Kidney tubule cell (primary cell): ENCODE measurements at regions not wholly inside any gene's neighbourhood (a gene's known extent, or its start where the extent isn't known, plus 50 kb on each side); places are given as distances from the start of the nearest gene placed in this dataset.
"Not testable (repeated sequence)": the region's sequence is repeated elsewhere in the genome, so short reads cannot be mapped to it uniquely, and the experiment has no call there.

Experiments
- DNase-seq: peaks from one replicate; pipeline ENCODE4 v3.0.0-alpha.2; 2018; ENCODE audit warnings: low spot score

DNA sequence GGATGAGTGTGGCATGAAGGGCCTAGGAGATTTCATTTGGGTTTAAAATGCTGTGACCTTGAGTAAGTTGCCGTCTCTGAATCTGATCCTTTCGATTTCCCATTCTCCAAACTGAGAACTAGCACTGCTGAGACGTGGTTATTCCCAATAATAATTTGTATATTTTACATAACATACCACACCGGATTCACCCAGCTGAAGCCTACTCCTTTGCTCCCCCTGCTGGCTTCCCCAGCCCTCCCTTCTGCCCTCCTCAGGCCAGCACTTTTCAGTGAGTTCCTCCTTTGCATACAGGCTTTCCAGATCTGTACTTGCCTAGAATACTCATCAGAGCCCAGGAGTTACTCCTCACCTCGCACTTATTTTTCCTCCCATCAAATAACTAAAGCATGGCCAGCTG is 255.1 kb downstream of the OR4F29 start:
- not testable (repeated sequence) for DNase-seq

DNA sequence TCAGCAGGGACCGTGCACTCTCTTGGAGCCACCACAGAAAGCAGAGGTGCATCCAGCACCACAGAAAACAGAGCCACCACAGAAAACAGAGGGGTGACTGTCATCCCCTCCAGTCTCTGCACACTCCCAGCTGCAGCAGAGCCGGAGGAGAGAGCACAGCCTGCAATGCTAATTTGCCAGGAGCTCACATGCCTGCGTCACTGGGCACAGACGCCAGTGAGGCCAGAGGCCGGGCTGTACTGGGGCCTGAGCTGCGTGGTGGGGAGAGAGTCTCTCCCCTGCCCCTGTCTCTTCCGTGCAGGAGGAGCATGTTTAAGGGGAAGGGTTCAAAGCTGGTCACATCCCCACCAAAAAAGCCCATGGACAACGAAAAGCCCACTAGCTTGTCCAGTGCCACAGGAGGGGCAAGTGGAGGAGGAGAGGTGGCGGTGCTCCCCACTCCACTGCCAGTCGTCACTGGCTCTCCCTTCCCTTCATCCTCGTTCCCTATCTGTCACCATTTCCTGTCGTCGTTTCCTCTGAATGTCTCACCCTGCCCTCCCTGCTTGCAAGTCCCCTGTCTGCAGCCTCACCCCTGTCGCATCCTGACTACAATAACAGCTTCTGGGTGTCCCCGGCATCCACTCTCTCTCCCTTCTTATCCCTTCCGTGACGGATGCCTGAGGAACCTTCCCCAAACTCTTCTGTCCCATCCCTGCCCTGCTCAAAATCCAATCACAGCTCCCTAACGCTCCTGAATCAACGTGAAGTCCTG is 260.0 kb downstream of the OR4F29 start:
- DNase-seq: peak; percentile 0

GRCh38 chr1:190678-191077 is 260.8 kb downstream of the OR4F29 start:
- DNase-seq: not testable (repeated sequence)

GRCh38 chr1:189915-190314 is 261.6 kb downstream of the OR4F29 start:
- DNase-seq: not testable (repeated sequence)

DNA sequence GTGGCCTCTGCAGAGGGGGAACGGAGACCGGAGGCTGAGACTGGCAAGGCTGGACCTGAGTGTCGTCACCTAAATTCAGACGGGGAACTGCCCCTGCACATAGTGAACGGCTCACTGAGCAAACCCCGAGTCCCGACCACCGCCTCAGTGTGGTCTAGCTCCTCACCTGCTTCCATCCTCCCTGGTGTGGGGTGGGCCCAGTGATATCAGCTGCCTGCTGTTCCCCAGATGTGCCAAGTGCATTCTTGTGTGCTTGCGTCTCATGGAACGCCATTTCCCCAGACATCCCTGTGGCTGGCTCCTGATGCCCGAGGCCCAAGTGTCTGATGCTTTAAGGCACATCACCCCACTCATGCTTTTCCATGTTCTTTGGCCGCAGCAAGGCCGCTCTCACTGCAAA is 262.2 kb downstream of the OR4F29 start:
- not testable (repeated sequence) for DNase-seq

DNA sequence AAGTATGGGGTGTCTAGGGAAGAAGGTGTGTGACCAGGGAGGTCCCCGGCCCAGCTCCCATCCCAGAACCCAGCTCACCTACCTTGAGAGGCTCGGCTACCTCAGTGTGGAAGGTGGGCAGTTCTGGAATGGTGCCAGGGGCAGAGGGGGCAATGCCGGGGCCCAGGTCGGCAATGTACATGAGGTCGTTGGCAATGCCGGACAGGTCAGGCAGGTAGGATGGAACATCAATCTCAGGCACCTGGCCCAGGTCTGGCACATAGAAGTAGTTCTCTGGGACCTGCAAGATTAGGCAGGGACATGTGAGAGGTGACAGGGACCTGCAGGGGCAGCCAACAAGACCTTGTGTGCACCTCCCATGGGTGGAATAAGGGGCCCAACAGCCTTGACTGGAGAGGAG is 264.2 kb downstream of the OR4F29 start:
- not testable (repeated sequence) for DNase-seq

- DNase-seq: peak; percentile 0
These were observed 264.8 kb downstream of the OR4F29 start for GRCh38 chr1:186691-187131.

- DNase-seq: not testable (repeated sequence)
These were observed 265.3 kb downstream of the OR4F29 start for GRCh38 chr1:186223-186622.

DNA sequence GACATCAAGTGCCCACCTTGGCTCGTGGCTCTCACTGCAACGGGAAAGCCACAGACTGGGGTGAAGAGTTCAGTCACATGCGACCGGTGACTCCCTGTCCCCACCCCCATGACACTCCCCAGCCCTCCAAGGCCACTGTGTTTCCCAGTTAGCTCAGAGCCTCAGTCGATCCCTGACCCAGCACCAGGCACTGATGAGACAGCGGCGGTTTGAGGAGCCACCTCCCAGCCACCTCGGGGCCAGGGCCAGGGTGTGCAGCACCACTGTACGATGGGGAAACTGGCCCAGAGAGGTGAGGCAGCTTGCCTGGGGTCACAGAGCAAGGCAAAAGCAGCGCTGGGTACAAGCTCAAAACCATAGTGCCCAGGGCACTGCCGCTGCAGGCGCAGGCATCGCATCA is 266.0 kb downstream of the OR4F29 start:
- DNase-seq: not testable (repeated sequence)

GRCh38 chr1:184336-184686 is 267.2 kb downstream of the OR4F29 start:
- not testable (repeated sequence) for DNase-seq

DNA sequence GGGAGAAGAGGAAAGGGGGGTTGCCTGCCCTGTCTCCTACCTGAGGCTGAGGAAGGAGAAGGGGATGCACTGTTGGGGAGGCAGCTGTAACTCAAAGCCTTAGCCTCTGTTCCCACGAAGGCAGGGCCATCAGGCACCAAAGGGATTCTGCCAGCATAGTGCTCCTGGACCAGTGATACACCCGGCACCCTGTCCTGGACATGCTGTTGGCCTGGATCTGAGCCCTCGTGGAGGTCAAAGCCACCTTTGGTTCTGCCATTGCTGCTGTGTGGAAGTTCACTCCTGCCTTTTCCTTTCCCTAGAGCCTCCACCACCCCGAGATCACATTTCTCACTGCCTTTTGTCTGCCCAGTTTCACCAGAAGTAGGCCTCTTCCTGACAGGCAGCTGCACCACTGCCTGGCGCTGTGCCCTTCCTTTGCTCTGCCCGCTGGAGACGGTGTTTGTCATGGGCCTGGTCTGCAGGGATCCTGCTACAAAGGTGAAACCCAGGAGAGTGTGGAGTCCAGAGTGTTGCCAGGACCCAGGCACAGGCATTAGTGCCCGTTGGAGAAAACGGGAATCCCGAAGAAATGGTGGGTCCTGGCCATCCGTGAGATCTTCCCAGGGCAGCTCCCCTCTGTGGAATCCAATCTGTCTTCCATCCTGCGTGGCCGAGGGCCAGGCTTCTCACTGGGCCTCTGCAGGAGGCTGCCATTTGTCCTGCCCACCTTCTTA is 267.7 kb downstream of the OR4F29 start:
- DNase-seq: not testable (repeated sequence)

DNA sequence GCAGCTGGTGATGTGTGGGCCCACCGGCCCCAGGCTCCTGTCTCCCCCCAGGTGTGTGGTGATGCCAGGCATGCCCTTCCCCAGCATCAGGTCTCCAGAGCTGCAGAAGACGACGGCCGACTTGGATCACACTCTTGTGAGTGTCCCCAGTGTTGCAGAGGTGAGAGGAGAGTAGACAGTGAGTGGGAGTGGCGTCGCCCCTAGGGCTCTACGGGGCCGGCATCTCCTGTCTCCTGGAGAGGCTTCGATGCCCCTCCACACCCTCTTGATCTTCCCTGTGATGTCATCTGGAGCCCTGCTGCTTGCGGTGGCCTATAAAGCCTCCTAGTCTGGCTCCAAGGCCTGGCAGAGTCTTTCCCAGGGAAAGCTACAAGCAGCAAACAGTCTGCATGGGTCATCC is 268.4 kb downstream of the OR4F29 start:
- DNase-seq: not testable (repeated sequence)

DNA sequence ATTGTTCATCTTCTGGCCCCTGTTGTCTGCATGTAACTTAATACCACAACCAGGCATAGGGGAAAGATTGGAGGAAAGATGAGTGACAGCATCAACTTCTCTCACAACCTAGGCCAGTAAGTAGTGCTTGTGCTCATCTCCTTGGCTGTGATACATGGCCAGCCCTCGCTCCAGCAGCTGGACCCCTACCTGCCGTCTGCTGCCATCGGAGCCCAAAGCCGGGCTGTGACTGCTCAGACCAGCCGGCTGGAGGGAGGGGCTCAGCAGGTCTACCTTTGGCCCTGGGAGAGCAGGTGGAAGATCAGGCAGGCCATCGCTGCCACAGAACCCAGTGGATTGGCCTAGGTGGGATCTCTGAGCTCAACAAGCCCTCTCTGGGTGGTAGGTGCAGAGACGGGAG is 268.8 kb downstream of the OR4F29 start:
- DNase-seq: not testable (repeated sequence)

- DNase-seq: peak; percentile 69
These were observed 269.9 kb downstream of the OR4F29 start for GRCh38 chr1:181247-182216.

GRCh38 chr1:180749-181205 is 270.7 kb downstream of the OR4F29 start:
- DNase-seq: not testable (repeated sequence)

DNA sequence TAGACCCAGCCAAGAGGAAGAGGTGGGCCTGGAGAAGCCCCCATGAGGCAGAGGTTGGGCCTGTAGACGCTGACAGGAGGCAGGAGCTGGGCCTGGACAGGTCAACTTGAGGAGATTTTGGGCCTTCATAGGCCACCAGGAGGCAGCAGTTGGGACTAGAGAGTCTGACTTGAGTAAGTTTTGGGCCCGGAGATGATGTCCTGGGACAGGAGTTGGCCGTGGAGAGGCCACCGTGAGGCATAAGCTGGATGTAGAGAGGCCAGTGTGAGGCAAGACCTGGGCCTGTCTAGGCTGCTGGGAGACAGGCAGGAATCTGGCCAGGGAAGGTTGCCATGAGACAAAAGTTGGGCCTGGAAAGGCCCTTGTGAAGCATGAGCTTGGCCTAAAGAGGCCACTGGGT is 312.6 kb downstream of the OR4F29 start:
- DNase-seq: not testable (repeated sequence)

GRCh38 chr1:137664-138063 is 313.8 kb downstream of the OR4F29 start:
- not testable (repeated sequence) for DNase-seq

- DNase-seq: not testable (repeated sequence)
These were observed 315.0 kb downstream of the OR4F29 start for GRCh38 chr1:136344-136932.

DNA sequence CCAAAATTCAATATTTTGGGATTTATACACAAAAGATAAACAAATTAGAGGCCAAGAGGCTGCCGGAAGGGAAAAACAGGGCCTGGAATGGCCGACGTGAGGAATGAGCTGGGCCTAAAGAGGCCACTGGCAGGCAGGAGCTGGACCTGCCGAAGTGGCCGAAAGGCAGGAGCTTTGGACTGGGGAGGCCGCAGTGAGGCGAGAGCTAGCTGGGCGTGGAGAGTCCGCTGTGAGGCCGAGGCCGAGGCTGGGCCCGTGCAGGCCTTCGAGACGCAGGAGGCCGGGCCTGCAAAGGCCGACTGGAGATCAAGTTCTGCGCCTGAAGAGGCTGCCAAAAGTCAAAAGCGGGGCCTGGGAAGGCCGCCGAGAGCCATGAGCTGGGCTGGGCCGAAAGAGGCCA is 316.5 kb downstream of the OR4F29 start:
- not testable (repeated sequence) for DNase-seq

DNA sequence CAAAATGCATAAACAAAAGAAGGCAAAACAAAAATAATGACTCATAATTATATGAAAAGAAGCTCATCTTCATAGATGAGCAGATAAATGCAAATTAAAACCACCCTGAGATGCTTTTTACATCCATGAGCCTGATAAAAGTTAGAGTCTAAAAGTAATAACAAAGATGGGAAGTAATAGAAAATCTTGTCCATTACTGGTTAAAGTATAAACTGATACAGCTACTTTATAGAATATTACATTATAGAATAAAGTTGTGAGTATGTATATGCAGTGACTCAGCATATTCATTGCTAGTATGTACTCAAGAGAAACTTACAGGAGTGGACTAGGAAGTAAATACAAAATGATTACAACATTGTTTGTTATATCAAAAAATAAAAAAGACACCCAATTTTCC is 333.0 kb downstream of the OR4F29 start:
- not testable (repeated sequence) for DNase-seq

- DNase-seq: not testable (repeated sequence)
These were observed 335.9 kb downstream of the OR4F29 start for GRCh38 chr1:115534-115933.

GRCh38 chr1:104776-105175 is 346.7 kb downstream of the OR4F29 start:
- DNase-seq: not testable (repeated sequence)
